HCT116 (cell line): ENCODE measurements at regions not wholly inside any gene's neighbourhood (a gene's known extent, or its start where the extent isn't known, plus 50 kb on each side); places are given as distances from the start of the nearest gene placed in this dataset.

Experiments
- ATAC-seq: fragments of 200-7000 bp; cut with Tn5 transposase; 2 replicates; pipeline ENCODE4 v1.9.1; 2020; ENCODE audit warnings: mild to moderate bottlenecking, moderate library complexity
- BruUV-seq: library from RNA; stranded (reverse); fragments of 400-500 nt; replicated peaks from 2 replicates; lab custom pipeline; 2021; lab: Mats Ljungman, UMichigan
- CTCF ChIA-PET: fragments of 300-600 bp; sonication (Branson Sonifier 250); formaldehyde crosslinking; loops from one replicate; lab custom pipeline; 2021; ENCODE audit warnings: antibody characterized with exemption; lab: Charles Lee
- POLR2A ChIA-PET: fragments of 300-600, 350-600 bp; sonication (Branson Sonifier 250); formaldehyde crosslinking; loops from one replicate; lab custom pipeline; 2021; ENCODE audit warnings: antibody characterized with exemption; lab: Charles Lee
- RAD21 ChIA-PET, 2 experiments: fragments of 300-600 bp; sonication (Branson Sonifier 250); formaldehyde crosslinking; loops; one replicate each; lab custom pipeline; 2023; ENCODE audit warnings: low total read pairs in 2 of 2; ENCODE audit not compliant: uncharacterized antibody in 2 of 2, unreplicated experiment in 2 of 2, low non-redundant PET in 1 of 2; lab: Charles Lee
- DNase-seq: peaks from one replicate; pipeline ENCODE4 v3.0.0-alpha.2; 2010; ENCODE audit warnings: low read depth, low spot score
- H2AFZ ChIP-seq: fragments of 200-600 bp; shearing (Covaris generic), sonication (generic); 2 replicates; pipeline ENCODE4 v1.6.1; 2017; ENCODE audit warnings: low read depth, mixed run types, mixed read lengths, antibody characterized with exemption, low read length; ENCODE audit not compliant: poor library complexity, severe bottlenecking
- H3K27ac ChIP-seq: 2 replicates; pipeline ENCODE4 v1.5.1; 2012; ENCODE audit warnings: low read depth, low read length
- H3K27me3 ChIP-seq: fragments of 200-600 bp; sonication (generic); 2 replicates; pipeline ENCODE4 v1.6.1; 2016; ENCODE audit warnings: mixed run types, low read length, mixed read lengths; ENCODE audit not compliant: insufficient read depth
- H3K36me3 ChIP-seq, 2 experiments: fragments of 200-500 bp in 1 of 2; fragments of 200-600 bp in 1 of 2; sonication (Bioruptor generic) in 1 of 2; sonication (generic) in 1 of 2; 2 replicates each; pipeline versions ENCODE4 v1.5.1 to v1.6.1; 2014 to 2016; ENCODE audit warnings: low read length in 2 of 2, inconsistent platforms in 1 of 2, mixed read lengths in 1 of 2, mixed run types in 1 of 2; ENCODE audit not compliant: insufficient read depth in 2 of 2, control insufficient read depth in 1 of 2
- H3K4me1 ChIP-seq, 2 experiments: fragments of 200-600 bp in 1 of 2; sonication (generic) in 1 of 2; 2 replicates each; pipeline versions ENCODE4 v1.5.1 to v1.6.1; 2012 to 2017; ENCODE audit warnings: low read length in 2 of 2, inconsistent platforms in 1 of 2, mild to moderate bottlenecking in 1 of 2, mixed read lengths in 1 of 2, mixed run types in 1 of 2, moderate library complexity in 1 of 2; ENCODE audit not compliant: insufficient read depth in 2 of 2, control insufficient read depth in 1 of 2
- H3K4me2 ChIP-seq: fragments of 200-600 bp; sonication (generic); 2 replicates; pipeline ENCODE4 v1.6.1; 2017; ENCODE audit warnings: mixed run types, low read length, mixed read lengths
- H3K4me3 ChIP-seq, 2 experiments: fragments of 200-600 bp in 1 of 2; sonication (generic) in 1 of 2; replicated peaks in 1 of 2; 2 replicates each; pipeline ENCODE4 v1.5.1; 2011 to 2016; ENCODE audit warnings: low read length in 2 of 2, control low read depth in 1 of 2, low read depth in 1 of 2, mild to moderate bottlenecking in 1 of 2, mixed read lengths in 1 of 2, mixed run types in 1 of 2
- H3K79me2 ChIP-seq: fragments of 200-600 bp; sonication (generic); 2 replicates; pipeline ENCODE4 v1.6.1; 2017; ENCODE audit warnings: mild to moderate bottlenecking, mixed run types, low read length, moderate library complexity, mixed read lengths; ENCODE audit not compliant: insufficient read depth
- H3K9ac ChIP-seq: fragments of 200-600 bp; sonication (generic); 2 replicates; pipeline ENCODE4 v1.6.1; 2016; ENCODE audit warnings: low read length, mixed read lengths
- H3K9me2 ChIP-seq: fragments of 200-600 bp; sonication (generic), shearing (Covaris generic); 2 replicates; pipeline ENCODE4 v1.6.1; 2017; ENCODE audit warnings: mixed run types, mild to moderate bottlenecking, moderate library complexity; ENCODE audit not compliant: insufficient read depth
- H3K9me3 ChIP-seq, 2 experiments: fragments of 200-500 bp in 1 of 2; fragments of 200-600 bp in 1 of 2; sonication (Bioruptor generic) in 1 of 2; sonication (generic) in 1 of 2; 2 replicates each; pipeline ENCODE4 v1.6.1; 2014 to 2017; ENCODE audit warnings: low read length in 2 of 2, mixed read lengths in 2 of 2, inconsistent platforms in 1 of 2, low read depth in 1 of 2, mild to moderate bottlenecking in 1 of 2, mixed run types in 1 of 2, moderate library complexity in 1 of 2; ENCODE audit not compliant: control insufficient read depth in 1 of 2, insufficient read depth in 1 of 2
- H4K20me1 ChIP-seq: fragments of 200-600 bp; sonication (generic), shearing (Covaris generic); 2 replicates; pipeline ENCODE4 v1.6.1; 2017; ENCODE audit warnings: mixed run types, mild to moderate bottlenecking, moderate library complexity; ENCODE audit not compliant: insufficient read depth
- JUND ChIP-seq: IDR thresholded peaks from 2 replicates; pipeline ENCODE4 v1.6.1; 2012
- SRF ChIP-seq: IDR thresholded peaks from 2 replicates; pipeline ENCODE4 v1.6.1; 2012; ENCODE audit warnings: low read depth
- intact Hi-C: fragments of 100-400 bp; cut with micrococcal nuclease; formaldehyde crosslinking; loops from 2 replicates; pipeline ENCODE4 v1.10.0; 2022
- TF ChIP-seq, protein P1 (sequence below), 3 experiments: fragments of 200-600 bp in 1 of 3; sonication (generic) in 1 of 3; IDR thresholded peaks in 2 of 3; conservative IDR thresholded peaks in 1 of 3; 2 replicates each; pipeline ENCODE4 v1.5.1; 2012 to 2017; ENCODE audit warnings: low read depth in 2 of 3, low read length in 2 of 3, antibody characterized with exemption in 1 of 3, borderline replicate concordance in 1 of 3, control low read depth in 1 of 3, mild to moderate bottlenecking in 1 of 3, mixed read lengths in 1 of 3, mixed run types in 1 of 3, moderate library complexity in 1 of 3; ENCODE audit not compliant: insufficient read depth in 1 of 3

DNA sequence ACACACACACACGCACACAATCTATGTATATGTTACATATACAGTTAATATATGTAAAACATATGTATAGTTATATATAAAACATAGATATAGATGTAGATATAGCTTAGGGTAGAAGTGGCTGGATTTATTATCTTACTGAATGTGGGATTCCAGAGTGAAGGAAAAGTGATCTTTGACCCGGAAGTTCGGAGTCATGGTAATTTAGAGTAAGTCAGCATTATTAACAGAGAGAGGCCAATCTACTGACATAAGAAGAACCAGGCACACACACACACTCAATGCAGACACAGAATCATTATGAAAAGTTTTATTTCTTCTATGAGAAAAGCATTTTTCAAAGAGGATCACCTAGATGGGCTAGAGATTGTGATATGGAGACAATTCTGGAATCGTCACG lies 384.2 kb upstream of the NOVA1 start:
- no peak overlapping the region for H2AFZ ChIP-seq
- no peaks in the 10 kb centered on the region for H3K4me1 ChIP-seq
- H3K79me2 ChIP-seq = no peaks in the 10 kb centered on the region
- no TSS peak for BruUV-seq
- H3K4me2 ChIP-seq = no peak overlapping the region
- CTCF ChIA-PET = no interaction called here
- TF ChIP-seq JUND = no peak
- H3K9me2 ChIP-seq = no peaks in the 10 kb centered on the region
- no peak overlapping the region for H3K9ac ChIP-seq
- DNase-seq (no peak), ATAC-seq (no peak)
- H3K27me3 ChIP-seq = no peaks in the 10 kb centered on the region
- H3K9me3 ChIP-seq = peaks cover 7 to 23% of the 10 kb centered on the region in 2 experiments
- no peak overlapping the region for H3K4me3 ChIP-seq
- intact Hi-C loops = no loop called here
- no peaks in the 10 kb centered on the region for H3K36me3 ChIP-seq
- POLR2A ChIA-PET = no interaction called here
- RAD21 ChIA-PET = no interaction called here
- no peak overlapping the region for H3K27ac ChIP-seq
- H4K20me1 ChIP-seq = no peaks in the 10 kb centered on the region; the same call in 1 of the 2 replicates

DNA sequence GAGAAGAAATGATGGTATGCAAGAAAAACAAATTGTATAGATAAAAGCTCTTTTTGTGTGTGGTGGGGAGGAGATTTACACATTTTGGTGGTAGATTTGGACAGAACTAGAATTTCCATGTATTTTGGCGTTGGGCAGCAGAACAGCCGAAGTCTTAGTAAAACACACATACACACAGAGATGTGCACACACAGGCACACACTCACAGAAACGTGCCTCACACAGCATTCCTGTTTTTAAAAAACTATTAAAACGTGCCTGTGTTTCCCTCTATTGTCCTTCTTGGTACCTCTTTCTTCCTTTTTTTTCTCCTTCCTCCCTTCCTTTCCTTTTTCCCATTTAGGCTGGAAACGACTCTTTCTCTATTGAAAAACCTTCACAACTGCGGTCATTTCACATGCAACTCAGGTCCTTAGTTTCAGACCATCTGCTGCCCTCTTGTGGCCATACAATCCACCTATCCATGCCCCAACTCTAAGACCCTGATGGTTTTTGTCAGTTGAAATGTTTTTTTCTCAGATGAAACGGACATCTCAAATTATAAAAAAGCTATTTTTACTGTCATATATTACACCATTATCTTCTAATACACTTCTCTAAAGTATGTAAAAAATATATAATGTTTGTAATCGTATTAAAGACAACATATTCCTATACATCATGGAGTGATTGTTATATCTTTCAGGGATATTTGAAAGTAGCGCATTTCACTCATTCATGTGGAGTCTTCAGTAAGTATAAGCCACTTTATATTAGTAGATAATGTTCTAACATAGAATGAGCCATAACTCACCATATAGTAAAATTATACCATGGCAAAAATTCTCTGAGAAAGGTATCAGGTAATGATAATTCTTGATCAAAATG lies 386.7 kb upstream of the NOVA1 start:
- RAD21 ChIA-PET = no interaction called here
- no TSS peak for BruUV-seq
- DNase-seq = peak; percentile 4
- TF ChIP-seq, protein P1, sequence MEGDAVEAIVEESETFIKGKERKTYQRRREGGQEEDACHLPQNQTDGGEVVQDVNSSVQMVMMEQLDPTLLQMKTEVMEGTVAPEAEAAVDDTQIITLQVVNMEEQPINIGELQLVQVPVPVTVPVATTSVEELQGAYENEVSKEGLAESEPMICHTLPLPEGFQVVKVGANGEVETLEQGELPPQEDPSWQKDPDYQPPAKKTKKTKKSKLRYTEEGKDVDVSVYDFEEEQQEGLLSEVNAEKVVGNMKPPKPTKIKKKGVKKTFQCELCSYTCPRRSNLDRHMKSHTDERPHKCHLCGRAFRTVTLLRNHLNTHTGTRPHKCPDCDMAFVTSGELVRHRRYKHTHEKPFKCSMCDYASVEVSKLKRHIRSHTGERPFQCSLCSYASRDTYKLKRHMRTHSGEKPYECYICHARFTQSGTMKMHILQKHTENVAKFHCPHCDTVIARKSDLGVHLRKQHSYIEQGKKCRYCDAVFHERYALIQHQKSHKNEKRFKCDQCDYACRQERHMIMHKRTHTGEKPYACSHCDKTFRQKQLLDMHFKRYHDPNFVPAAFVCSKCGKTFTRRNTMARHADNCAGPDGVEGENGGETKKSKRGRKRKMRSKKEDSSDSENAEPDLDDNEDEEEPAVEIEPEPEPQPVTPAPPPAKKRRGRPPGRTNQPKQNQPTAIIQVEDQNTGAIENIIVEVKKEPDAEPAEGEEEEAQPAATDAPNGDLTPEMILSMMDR (IDR thresholded peaks at IDR 0.05 in 2 of 3, conservative IDR thresholded peaks at IDR 0.05 in 1 of 3; ENCODE audit: borderline replicate concordance in 1 of 3, insufficient read depth in 1 of 3, low read depth in 2 of 3, low read length in 2 of 3) = peak in 2 of 3 experiments; percentile 55 to 59; a peak in 4 of 6 replicates
- TF ChIP-seq SRF = no peak
- Histone ChIP-seq H3K4me1 (no peaks in the 10 kb centered on the region), H3K9me2 (no peaks in the 10 kb centered on the region), H3K36me3 (no peaks in the 10 kb centered on the region), H3K79me2 (no peaks in the 10 kb centered on the region), H3K27me3 (no peaks in the 10 kb centered on the region), H3K4me3 (no peak overlapping the region), H2AFZ (no peak overlapping the region), H3K27ac (no peak overlapping the region), H4K20me1 (no peaks in the 10 kb centered on the region; the same call in 1 of the 2 replicates), H3K9me3 (peaks cover 7 to 16% of the 10 kb centered on the region in 2 experiments; a peak in 3 of 4 replicates), H3K4me2 (no peak overlapping the region), H3K9ac (no peak overlapping the region)
- no peak for ATAC-seq
- POLR2A ChIA-PET = no interaction called here
- intact Hi-C loops = no loop called here
- CTCF ChIA-PET = no interaction called here
